Mesenteric fat pad (tissue), 1 donor: ENCODE measurements at regions not wholly inside any gene's neighbourhood (a gene's known extent, or its start where the extent isn't known, plus 50 kb on each side); places are given as distances from the start of the nearest gene placed in this dataset. TPM values are rescaled to one million over a fixed set of nuclear protein-coding genes. Genes with fewer than 3 reads are reported as not detected.
"Not testable (repeated sequence)": the region's sequence is repeated elsewhere in the genome, so short reads cannot be mapped to it uniquely, and the experiment has no call there.

Source experiments
- DNase-seq: peaks from one replicate; pipeline ENCODE4 v3.0.0-alpha.2; 2020; ENCODE audit warnings: low spot score
- microRNA-seq: library from miRNA; unstranded; fragments of <30 nt; microRNA quantifications from one replicate; pipeline ENCODE4 v1.2.0, GENCODE V29; 2020; ENCODE audit warnings: borderline number of aligned reads
- donor health status: DM: yes; HTN: yes; CAD: no.

DNA sequence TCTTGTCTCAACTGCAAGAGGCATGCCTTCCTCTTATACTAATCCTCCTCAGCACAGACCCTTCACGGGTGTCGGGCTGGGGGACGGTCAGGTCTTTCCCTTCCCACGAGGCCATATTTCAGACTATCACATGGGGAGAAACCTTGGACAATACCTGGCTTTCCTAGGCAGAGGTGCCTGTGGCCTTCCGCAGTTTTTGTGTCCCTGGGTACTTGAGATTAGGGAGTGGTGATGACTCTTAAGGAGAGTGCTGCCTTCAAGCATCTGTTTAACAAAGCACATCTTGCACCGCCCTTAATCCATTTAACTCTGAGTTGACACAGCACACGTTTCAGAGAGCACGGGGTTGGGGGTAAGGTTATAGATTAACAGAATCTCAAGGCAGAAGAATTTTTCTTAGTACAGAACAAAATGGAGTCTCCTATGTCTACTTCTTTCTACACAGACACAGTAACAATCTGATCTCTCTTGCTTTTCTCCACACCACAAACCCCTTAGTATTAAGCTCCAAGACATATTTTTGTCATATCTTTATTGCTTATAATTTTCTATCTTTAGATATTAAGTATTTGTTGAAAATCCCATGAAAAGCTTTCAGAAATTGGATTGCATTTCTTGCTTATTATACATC, 72.8 kb upstream of the LPCAT1 start:
- DNase-seq: not testable (repeated sequence)

GRCh38 chr5:1594357-1595106, 70.8 kb upstream of the LPCAT1 start:
- no peak for DNase-seq

GRCh38 chr5:1593903-1594356, 70.2 kb upstream of the LPCAT1 start:
- no peak for DNase-seq

DNA sequence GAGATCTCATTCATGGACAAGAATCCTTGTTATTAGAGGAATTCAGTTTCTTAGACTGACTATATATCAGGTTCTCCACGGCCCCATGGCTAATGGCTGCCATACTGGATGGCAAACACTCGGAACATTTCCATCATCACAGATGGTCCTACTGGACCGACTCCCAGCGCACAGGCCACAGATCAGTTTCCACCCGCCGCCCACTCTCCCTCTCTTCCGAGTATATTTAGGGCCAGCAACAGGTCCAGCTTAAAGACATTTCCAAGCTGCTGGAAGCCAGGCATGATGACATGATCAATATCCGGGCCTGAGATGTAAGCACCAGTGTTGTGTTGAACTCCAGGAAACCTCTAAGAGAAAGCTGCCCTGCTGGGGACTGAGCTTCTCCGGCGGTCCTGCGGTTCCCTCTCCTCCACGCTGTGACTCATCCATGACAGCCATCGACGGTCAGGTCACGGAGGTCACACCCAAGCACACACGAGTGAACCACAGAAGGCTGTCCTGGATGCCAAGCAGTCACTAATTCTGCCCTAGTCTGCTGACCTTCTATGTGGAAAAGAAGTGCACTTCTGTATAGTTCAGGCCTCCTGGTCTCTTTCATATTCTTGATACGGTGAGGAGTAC, 64.4 kb upstream of the LPCAT1 start:
- not testable (repeated sequence) for DNase-seq

DNA sequence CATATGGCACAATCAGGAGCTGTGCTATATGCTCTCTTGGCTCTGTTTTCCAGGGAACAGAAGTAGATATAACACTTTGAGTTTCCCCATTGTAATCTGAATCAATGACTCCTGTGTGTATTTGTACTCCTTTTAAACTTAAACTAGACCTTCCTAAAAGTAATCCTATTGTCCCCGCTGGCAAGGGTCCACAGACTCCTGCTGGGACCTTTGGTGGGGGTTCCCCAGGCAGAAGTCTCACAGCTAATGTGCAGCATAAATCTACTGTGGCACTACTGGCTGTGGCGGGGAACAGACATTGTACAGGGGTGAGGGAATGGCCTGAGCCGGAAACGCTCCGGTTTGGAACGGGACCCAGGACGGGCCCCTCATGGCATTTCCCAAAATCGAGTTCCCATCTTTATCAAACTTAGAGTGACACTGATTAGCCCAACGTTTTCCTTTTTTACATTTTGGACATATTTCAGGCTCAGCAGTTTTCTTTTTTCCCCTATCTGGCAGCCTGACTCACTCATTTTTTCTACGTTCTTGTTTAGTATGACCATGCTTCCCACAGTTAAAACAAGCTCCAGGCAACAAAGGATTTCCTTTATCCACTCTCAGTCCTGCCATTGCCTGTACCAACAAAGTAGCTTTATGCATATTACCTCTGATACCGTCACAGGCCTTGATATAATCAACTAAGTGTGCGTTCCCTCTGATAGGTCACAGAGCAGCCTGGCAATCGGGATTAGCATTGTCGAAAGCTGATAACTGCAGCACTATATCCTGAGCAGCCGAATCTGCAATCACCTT, 59.5 kb upstream of the LPCAT1 start:
- not testable (repeated sequence) for DNase-seq

- not testable (repeated sequence) for DNase-seq
Observed at GRCh38 chr5:1579389-1579788, 55.6 kb upstream of the LPCAT1 start.

DNA sequence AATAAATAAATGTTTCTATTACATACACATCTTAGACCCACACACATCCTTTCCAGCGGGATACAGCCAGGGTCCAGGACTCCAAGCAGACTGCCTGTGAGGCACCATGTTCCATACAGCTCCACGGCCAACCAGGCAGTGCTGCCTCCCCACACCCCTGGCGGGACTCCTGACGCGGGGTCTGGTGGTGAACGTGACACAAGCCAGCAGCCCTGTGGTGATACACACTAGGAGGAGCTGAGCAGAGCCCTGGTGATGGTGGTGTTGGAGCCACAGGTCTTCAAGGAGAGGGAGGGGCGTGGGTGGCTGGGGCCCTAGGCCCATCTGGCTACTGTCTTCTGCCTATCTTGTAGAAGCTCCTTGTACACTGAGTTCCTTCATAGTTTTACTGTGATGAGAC, 53.1 kb upstream of the LPCAT1 start:
- DNase-seq: not testable (repeated sequence)

GRCh38 chr5:1575991-1576714, 52.4 kb upstream of the LPCAT1 start:
- DNase-seq: not testable (repeated sequence)

GRCh38 chr5:1575491-1575890, 51.7 kb upstream of the LPCAT1 start:
- DNase-seq: not testable (repeated sequence)

- not testable (repeated sequence) for DNase-seq
Observed at GRCh38 chr5:1574023-1574318, 50.2 kb upstream of the LPCAT1 start.

DNA sequence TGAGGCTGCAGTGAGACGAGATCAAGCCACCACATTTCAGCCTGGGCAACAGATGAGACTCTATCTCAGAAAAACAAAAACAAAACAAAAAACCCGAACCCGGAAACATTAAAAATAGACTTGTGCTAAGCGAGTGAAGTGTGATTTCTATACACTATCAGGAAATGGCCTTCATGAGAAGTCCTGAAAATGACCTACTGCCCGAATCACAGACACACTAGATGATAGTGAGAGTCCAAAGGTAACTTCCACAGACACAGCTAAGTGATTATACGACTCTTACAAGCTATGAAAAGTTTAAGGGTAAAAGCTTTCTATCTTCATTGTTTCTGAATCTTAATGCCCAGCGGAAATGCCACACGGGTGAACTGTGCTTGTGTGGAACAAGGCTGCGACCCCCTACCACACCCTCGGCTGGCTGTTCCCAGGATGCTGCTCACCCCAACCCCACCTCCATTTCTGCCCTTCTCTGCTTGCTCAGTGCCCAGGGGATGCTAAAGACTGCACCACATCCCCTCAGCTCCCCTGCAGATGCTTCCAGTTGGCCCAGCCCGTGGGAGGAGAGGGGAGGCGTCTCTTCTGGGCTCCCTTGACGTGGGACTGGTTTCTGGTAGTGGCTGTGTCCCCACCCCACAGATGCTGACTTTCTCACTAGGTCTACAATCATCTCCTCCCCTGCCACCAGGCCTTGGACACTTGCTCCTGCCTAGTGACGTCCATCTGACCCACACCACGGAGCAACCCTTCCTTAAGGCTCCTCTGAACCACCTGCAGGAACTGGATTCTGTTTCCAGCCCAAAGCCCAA, 49.7 kb upstream of the LPCAT1 start:
- DNase-seq: not testable (repeated sequence)

Small RNA genes in the stretch of these regions (microRNA-seq; reads per million reads assigned to microRNA genes)
- not detected for gene MIR4277
